Cardiac fibroblast (primary cell): ENCODE measurements at regions not wholly inside any gene's neighbourhood (a gene's known extent, or its start where the extent isn't known, plus 50 kb on each side); places are given as distances from the start of the nearest gene placed in this dataset.
"Not testable (repeated sequence)": the region's sequence is repeated elsewhere in the genome, so short reads cannot be mapped to it uniquely, and the experiment has no call there.

Experiments
- DNase-seq, 2 donors: peaks; one replicate each; pipeline versions ENCODE4 v3.0.0 to v3.0.0-alpha.2; 2010; ENCODE audit warnings: low read depth in 2 of 2
- H3K4me3 ChIP-seq, 2 donors: replicated peaks in 1 of 2; 1 replicate in 1 of 2; 2 replicates in 1 of 2; pipeline ENCODE4 v1.5.1; 2011; ENCODE audit warnings: low read depth in 2 of 2, low read length in 2 of 2, mild to moderate bottlenecking in 2 of 2, moderate library complexity in 1 of 2
- CTCF ChIP-seq: IDR thresholded peaks from one replicate; pipeline ENCODE4 v1.5.1; 2011; ENCODE audit warnings: low read depth, mild to moderate bottlenecking, low read length, inconsistent platforms

GRCh38 chr4:189861101-189861500 is 79.6 kb upstream of the FRG1 start:
- H3K4me3 ChIP-seq, result no peak overlapping the region
- DNase-seq, result no peak
- TF ChIP-seq CTCF, result no peak

GRCh38 chr4:189869236-189869635 is 71.4 kb upstream of the FRG1 start:
- DNase-seq, result no peak
- H3K4me3 ChIP-seq, result no peak overlapping the region
- TF ChIP-seq CTCF, result no peak

- no peak for DNase-seq
- TF ChIP-seq CTCF, result no peak
- no peak overlapping the region for H3K4me3 ChIP-seq
These were observed 70.0 kb upstream of the FRG1 start for GRCh38 chr4:189870511-189871234.

GRCh38 chr4:189874591-189874990 is 66.1 kb upstream of the FRG1 start:
- TF ChIP-seq CTCF, result no peak
- no peak overlapping the region for H3K4me3 ChIP-seq
- DNase-seq, result no peak

GRCh38 chr4:189881190-189881589 is 59.5 kb upstream of the FRG1 start:
- not testable (repeated sequence) for H3K4me3 ChIP-seq
- peak in 1 of 2 donors; percentile 2 for DNase-seq

- H3K4me3 ChIP-seq, DNase-seq: not testable (repeated sequence)
These were observed 52.3 kb upstream of the FRG1 start for GRCh38 chr4:189888407-189888806.
